Mesenteric fat pad (tissue), 1 donor: ENCODE measurements at regions not wholly inside any gene's neighbourhood (a gene's known extent, or its start where the extent isn't known, plus 50 kb on each side); places are given as distances from the start of the nearest gene placed in this dataset.

Experiments
- DNase-seq: peaks from one replicate; pipeline ENCODE4 v3.0.0-alpha.2; 2020; ENCODE audit warnings: low spot score
- donor health status: DM: yes; HTN: yes; CAD: no.

DNA sequence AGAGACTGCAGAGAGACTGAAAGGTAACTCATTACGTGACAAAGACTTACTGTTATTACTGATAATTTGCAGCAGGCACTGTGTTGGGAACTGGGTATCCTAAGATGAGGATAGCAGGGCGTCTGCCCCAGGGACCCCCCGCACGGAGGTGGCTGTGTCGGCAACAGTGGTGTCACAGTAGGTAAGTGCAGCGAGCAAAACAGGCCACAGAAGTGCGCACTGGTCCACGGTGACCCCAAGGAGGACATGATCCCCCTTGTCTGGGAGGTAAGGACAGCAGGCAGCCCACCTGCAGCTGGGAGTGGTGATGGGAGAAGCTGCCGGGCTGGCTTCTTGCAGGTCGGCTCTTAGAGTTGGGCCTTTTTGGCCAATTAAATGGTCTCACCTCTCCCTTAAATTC, 82.9 kb downstream of the FAM43A start:
- peak; percentile 53 for DNase-seq

- peak; percentile 76 for DNase-seq
Measured at GRCh38 chr3:194769020-194769643, 83.4 kb downstream of the FAM43A start.

DNA sequence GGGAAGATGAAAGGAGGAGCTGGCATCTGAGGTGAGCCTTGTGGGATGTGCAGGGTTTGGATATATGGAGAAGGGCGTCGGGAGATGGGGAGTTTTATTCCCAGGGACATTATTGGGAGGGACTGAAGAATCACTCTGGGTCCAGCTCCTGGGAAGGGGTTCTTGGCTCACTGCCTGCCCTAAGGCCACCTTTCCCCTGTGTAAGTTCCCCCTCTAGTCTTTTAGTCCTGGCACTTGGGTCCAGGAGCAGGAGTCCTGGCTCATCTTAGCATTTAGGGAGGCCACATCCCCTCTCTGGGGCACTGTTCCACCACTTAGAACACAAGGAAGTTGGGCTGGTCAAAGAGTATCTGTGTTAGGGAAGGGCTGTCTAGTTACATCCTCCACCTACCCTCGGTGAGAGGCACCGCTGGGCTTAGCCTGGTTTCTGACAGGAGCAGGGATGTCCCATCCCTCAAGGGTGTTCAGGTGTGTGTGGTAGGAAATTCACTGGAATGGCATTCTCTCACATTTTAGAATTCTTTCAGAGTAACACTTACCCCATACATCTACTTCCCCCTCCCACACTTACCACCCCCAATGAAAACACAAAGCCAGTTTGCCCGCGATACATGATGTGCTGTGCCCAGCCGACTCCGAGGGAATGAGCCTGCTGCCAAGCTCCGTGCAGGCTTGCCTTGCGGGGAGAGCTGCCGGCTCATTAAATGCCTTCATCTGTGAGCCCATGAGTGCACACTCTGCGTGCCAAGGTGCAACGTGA, 86.7 kb downstream of the FAM43A start:
- no peak for DNase-seq

- no peak for DNase-seq
Measured at GRCh38 chr3:194773216-194773615, 87.5 kb downstream of the FAM43A start.

DNA sequence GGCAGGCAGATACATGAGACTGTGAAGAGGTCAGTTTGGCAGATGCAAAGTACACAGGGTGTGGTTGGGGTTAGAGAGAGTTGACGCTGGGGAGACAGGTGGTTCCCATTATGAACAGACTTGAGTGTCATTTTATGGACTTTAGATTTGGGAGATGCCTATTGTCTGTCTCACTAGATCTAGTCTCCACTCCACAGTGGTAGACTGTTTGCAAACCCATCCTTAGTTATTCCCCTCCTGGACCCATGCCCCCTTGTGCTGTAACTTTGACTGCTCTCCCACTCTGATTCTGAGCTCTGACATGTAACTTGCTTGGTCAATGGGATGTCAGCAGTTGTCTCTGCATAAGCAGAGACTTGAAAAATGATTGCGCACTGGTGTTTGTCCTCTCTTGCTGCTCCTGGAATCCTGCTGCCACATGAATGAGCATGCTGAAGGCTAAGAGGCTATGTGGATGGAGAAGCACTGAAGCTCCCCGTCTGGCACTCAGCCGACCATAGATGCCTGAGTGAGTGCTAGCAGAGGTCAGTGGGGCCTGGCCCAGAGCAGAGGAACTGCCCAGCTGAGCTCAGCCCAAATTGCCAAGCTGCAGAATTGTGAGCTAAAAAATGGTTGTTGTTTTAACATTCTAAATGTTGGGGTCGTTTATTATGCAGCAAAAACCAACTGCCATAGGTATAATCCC, 88.2 kb downstream of the FAM43A start:
- DNase-seq, result no peak

DNA sequence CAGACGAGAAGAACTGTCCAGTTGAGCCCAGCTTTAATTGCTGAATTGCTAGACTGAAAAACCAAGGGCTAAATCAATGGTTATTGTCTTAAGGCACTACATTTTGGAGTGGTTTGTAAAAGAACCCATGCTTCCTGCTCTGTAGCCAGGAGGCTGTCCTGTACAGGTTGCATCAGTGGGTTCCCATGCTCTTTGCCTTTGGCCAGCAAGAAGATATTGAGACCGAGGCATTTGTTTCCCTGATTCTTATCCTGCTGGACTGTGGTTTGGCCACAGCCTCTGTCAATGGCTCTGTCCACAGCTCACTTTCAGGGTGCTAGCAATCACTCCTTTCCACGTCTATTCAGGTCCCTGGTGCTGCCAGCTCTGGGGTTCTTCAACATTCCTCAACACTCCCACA, 89.6 kb downstream of the FAM43A start:
- DNase-seq, result no peak

DNA sequence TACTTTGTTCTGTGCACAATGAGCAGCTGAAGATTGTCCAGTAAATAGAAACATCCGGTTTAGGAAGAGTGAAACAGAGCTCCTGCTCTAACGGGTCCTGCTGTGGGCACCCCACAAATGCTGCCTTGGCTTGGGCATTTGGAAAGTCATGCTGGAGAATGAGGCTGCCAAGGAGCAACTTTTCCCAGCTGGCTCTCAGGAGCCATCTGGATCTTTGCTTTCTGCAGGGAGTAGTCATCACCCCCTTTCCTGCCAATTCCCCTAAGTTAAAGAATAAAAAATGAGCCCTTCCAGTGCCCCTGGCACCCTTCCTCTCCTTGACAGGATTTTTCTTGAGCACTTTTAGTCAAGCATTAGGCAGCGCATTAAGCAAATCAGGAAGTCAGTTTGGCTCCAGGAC, 90.0 kb downstream of the FAM43A start:
- no peak for DNase-seq

DNA sequence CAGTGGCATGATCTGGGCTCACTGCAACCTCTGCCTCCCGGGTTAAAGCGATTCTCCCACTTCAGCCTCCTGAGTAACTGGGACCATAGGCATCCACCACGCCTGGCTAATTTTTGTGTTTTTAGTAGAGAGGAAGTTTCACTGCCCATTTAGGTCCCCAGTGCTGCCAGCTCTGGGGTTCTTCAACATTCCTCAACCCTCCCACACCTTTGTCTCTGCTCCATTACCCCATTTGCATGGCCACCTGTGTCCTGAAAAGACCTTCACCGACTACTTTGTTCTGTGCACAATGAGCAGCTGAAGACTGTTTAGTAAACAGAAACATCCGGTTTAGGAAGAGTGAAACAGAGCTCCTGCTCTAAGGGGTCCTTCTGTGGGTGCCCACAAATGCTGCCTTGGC, 92.0 kb downstream of the FAM43A start:
- no peak for DNase-seq

GRCh38 chr3:194779729-194780224, 94.1 kb downstream of the FAM43A start:
- DNase-seq, result no peak

GRCh38 chr3:194780706-194781105, 95.0 kb downstream of the FAM43A start:
- no peak for DNase-seq

- no peak for DNase-seq
Measured at GRCh38 chr3:194781617-194782016, 95.9 kb downstream of the FAM43A start.

GRCh38 chr3:194782698-194783404, 97.2 kb downstream of the FAM43A start:
- DNase-seq, result no peak

DNA sequence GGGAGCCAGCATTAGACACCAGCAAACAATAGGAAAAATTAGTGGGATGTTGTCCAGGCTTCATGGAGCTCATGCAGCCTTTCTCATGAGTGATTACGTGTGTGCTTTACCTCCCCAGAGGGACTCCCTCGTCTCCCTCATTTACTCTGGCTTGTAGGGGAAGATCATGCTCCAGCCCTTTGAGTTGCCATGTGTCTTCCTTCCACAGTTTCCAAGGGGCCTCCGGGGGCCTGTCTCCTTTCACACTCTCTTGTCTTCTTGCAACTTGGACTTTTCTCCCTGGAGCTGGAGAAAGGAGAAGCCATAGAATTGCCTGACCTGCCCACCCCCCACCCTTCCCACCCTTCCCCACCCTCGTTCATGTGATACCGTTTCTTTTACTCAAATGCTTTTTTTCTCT, 98.7 kb downstream of the FAM43A start:
- DNase-seq, result no peak

- DNase-seq, result no peak
Measured at GRCh38 chr3:194785315-194785714, 99.6 kb downstream of the FAM43A start.

DNA sequence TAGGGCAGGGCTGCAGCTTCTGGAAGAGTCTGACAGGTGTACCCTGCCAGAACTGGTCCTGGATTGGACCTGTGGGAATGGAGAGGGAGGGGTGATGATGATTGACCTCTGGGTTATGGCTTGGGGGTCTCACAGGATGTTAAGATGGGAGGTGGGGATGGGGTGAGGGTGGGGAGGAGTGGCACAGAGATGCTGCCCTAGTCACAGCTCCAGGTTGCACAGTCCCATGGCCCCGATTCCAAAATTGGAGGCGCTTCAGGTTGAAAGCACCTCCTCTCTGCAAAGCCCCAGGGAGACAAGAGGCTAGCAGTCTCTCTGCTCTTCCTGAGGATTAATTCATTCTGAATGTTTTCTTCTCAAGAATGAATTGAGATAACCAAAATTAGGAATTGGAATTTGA, 101.4 kb downstream of the FAM43A start:
- no peak for DNase-seq

- DNase-seq, result no peak
Measured at GRCh38 chr3:194787650-194788049, 102.0 kb downstream of the FAM43A start.

DNA sequence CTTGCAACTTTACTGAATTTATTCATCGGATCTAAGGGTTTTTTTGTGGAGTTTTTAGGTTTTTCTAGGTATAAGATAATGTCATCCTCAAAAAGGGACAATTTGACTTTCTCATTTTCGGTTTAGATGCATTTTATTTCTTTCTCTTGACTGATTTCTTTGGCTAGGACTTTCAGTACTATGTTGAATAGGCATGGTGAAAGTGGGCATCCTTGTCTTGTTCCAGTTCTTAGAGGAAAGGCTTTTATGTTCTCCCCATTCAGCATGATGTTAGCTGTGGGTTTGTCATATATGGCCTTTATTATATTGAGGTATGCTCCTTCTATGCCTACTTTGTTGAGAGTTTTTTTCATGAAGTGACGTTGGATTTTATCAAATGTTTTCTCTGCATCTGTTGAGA, 106.7 kb downstream of the FAM43A start:
- DNase-seq, result no peak

GRCh38 chr3:194797555-194798250, 112.0 kb downstream of the FAM43A start:
- DNase-seq, result peak; percentile 51

GRCh38 chr3:194798486-194798885, 112.8 kb downstream of the FAM43A start:
- DNase-seq, result no peak

DNA sequence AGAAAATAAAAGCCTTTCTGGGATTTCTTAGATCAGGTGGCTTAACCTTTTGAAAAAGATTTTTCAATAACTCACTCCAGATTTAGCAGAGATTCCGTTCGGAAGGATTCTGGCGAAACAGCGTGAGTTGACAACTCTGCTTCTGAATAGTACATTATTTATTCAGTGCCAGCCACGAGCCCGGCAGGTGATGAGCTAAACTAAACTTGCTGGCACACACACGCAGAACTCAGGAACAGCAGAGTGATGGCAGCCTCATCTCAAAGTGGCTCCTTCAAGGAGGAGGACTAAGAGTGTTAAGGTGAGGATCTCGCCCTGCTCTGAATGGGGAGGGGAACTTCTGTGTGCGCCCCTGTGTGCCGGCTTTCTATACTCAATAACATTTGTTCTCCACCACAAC, 114.3 kb downstream of the FAM43A start:
- peak; percentile 33 for DNase-seq
